ENCODE measurements at regions not wholly inside any gene's neighbourhood (a gene's known extent, or its start where the extent isn't known, plus 50 kb on each side); places are given as distances from the start of the nearest gene placed in this dataset.

DNA sequence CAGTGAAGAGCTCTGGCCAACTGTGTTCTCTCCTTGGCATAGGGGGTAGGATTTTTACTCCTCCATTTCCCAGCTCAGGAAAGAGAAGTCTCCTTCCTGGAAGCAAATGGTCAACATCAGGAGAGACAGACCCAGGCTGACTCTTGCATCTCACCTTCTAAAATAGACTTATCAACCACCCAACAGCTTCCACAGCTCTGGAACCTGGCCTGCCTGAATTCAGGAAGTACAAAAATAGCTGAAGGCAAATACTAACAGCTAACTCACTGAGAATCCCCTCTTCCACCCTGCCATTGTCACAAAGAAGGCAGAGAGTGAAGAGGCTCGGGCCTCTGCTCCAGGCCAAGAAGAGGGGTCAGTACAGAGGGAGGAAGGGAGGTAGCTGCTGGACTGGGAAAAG, 213.6 kb downstream of the NXPE2 start:
- intact Hi-C loops (cut with DNase I) = no loop called here
- H3K27me3 ChIP-seq = no peaks in the 10 kb centered on the region
- H3K9me3 ChIP-seq = no peaks in the 10 kb centered on the region
- no peaks in the 10 kb centered on the region for H3K36me3 ChIP-seq
- H3K4me1 ChIP-seq = no peaks in the 10 kb centered on the region
- no peak overlapping the region for H3K27ac ChIP-seq
- H3K4me3 ChIP-seq = no peak overlapping the region
- DNase-seq (no peak), ATAC-seq (no peak)
- TF ChIP-seq, protein P1, sequence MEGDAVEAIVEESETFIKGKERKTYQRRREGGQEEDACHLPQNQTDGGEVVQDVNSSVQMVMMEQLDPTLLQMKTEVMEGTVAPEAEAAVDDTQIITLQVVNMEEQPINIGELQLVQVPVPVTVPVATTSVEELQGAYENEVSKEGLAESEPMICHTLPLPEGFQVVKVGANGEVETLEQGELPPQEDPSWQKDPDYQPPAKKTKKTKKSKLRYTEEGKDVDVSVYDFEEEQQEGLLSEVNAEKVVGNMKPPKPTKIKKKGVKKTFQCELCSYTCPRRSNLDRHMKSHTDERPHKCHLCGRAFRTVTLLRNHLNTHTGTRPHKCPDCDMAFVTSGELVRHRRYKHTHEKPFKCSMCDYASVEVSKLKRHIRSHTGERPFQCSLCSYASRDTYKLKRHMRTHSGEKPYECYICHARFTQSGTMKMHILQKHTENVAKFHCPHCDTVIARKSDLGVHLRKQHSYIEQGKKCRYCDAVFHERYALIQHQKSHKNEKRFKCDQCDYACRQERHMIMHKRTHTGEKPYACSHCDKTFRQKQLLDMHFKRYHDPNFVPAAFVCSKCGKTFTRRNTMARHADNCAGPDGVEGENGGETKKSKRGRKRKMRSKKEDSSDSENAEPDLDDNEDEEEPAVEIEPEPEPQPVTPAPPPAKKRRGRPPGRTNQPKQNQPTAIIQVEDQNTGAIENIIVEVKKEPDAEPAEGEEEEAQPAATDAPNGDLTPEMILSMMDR (IDR thresholded peaks at IDR 0.05) = no peak

DNA sequence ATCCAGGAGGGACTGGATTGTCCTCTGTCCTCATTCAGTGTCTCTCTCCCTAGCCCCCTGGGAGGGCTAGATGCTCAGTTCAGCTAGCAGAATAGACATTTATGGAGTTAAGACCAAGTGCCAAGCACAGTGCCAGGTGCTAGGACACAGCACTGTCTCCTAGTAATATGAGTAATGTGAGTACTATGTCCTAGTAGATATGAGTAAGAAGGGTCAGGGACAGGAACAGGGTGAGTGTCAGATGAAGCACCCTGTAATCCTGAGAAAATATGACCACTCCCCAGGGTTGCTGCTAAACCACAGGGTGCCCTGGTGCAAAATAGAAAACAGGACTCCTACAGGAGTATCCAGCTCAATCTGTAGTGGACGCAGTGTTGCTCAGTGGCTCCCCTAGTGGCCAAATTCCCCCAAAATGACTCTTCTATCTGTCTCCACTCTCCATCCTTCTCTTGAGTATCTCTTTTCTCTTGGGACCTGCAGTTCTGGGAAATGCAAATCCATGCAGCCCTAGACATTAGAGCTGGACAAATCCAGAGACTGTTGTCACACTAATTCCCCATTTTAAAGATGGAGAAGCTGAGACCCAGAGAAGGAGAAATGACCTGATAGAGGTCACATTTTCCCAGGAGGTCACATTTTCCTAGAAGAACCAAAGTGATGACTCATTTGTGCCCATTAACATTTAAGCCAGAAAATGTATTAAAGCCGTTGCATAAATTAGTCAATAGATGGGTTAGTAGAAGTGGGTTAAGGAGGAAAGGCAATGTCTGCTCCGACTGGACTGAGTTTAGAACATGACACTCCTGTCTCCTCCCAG, 214.3 kb downstream of the NXPE2 start:
- TF ChIP-seq, protein P1 (IDR thresholded peaks at IDR 0.05) = peak; percentile 23
- Histone ChIP-seq H3K4me1 (no peaks in the 10 kb centered on the region), H3K27me3 (no peaks in the 10 kb centered on the region)

DNA sequence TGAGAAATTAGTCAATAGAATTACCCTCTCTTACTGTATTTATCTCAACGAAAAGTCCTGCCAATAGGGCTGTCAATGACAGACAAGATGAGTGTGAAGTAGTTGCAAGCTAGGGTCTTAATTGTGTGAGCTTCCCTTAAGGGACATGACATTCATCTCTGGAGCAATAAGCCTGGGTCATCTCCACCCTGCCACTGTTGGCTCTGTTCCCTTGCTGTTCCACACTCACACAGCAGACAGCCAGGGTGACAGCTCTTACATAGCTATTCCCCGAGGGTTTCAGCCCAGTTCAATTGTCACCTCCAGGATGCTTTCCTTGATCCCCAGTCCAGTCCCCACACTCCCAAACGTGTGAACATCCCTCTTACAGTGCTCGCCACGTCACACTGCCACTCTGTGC, 215.0 kb downstream of the NXPE2 start:
- TF ChIP-seq, protein P1 (IDR thresholded peaks at IDR 0.05) = no peak
- no peaks in the 10 kb centered on the region for H3K9me3 ChIP-seq
- no peaks in the 10 kb centered on the region for H3K27me3 ChIP-seq
- no peak overlapping the region for H3K4me3 ChIP-seq
- H3K4me1 ChIP-seq = no peaks in the 10 kb centered on the region
- H3K27ac ChIP-seq = no peak overlapping the region
- no peaks in the 10 kb centered on the region for H3K36me3 ChIP-seq
- DNase-seq = no peak
- ATAC-seq = no peak
- intact Hi-C loops (cut with DNase I) = no loop called here

More for the DNA sequence above, 214.3 kb downstream of the NXPE2 start:
- no peak for ATAC-seq
- Histone ChIP-seq H3K4me3 (no peak overlapping the region), H3K9me3 (no peaks in the 10 kb centered on the region), H3K36me3 (no peaks in the 10 kb centered on the region), H3K27ac (no peak overlapping the region)
- intact Hi-C loops (cut with DNase I) = no loop called here
- no peak for DNase-seq

DNA sequence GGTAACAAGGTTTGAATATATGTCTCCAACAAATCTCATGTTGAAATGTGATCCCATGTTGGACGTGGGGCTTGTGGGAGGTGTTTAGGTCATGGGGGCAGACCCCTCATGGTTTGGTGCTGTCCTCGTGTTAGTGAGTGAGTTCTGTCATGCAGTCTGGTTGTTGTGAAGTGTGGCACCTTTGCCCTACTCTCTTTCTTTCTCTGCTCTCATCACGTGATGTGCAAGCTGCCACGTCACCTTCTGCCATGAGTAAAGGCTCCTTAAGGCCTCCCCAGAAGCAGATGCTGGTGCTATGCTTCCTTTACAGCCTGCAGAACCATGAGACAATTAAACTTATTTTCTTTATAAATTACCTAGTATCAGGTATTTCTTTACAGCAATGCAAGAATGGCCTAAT, 218.3 kb downstream of the NXPE2 start:
- H3K4me1 ChIP-seq = no peaks in the 10 kb centered on the region
- no peaks in the 10 kb centered on the region for H3K27me3 ChIP-seq
- TF ChIP-seq, protein P1 (IDR thresholded peaks at IDR 0.05) = no peak
- ATAC-seq (no peak), DNase-seq (no peak)
- no peaks in the 10 kb centered on the region for H3K36me3 ChIP-seq
- H3K27ac ChIP-seq = no peak overlapping the region
- no peaks in the 10 kb centered on the region for H3K9me3 ChIP-seq
- intact Hi-C loops (cut with DNase I) = no loop called here
- no peak overlapping the region for H3K4me3 ChIP-seq

DNA sequence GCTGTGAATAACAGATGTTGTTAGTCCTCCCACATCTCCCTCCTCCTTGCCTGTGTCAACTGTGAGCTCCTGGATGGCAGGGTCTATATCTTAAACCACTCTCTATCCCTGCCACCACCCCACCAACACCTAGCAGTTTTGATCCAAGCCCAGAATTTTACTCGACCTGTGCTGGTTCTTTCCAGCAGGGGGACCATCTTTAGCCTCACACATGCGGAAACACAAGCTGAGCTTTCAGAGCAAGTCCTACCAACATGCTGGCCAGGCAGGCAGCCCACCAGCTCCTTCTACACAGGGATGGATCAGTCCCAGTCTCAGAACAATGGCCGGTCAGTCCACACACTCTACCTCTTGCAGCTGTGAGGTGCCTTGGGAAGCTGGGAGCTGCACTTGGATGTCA, 231.5 kb downstream of the NXPE2 start:
- DNase-seq (no peak), ATAC-seq (no peak)
- no peak overlapping the region for H3K4me3 ChIP-seq
- no peaks in the 10 kb centered on the region for H3K9me3 ChIP-seq
- intact Hi-C loops (cut with DNase I) = no loop called here
- no peak overlapping the region for H3K27ac ChIP-seq
- no peaks in the 10 kb centered on the region for H3K36me3 ChIP-seq
- H3K4me1 ChIP-seq = no peaks in the 10 kb centered on the region
- no peaks in the 10 kb centered on the region for H3K27me3 ChIP-seq
- TF ChIP-seq, protein P1 (IDR thresholded peaks at IDR 0.05) = no peak
